Activated CD4-positive, alpha-beta memory T cell treated with anti-CD3 and anti-CD28 coated beads for 36 hours (primary cell): ENCODE measurements at regions not wholly inside any gene's neighbourhood (a gene's known extent, or its start where the extent isn't known, plus 50 kb on each side); places are given as distances from the start of the nearest gene placed in this dataset.

Experiments used
- CTCF ChIA-PET: fragments of 350-600 bp; sonication (Branson Sonifier 250); formaldehyde crosslinking; loops from one replicate; lab custom pipeline; 2021; ENCODE audit warnings: antibody characterized with exemption, inconsistent platforms; lab: Charles Lee
- POLR2A ChIA-PET: fragments of 350-600 bp; sonication (Branson Sonifier 250); formaldehyde crosslinking; loops from one replicate; lab custom pipeline; 2021; ENCODE audit warnings: antibody characterized with exemption; lab: Charles Lee
- DNase-seq: peaks from one replicate; pipeline ENCODE4 v3.0.0-alpha.2; 2020
- H3K27ac Mint-ChIP-seq: one replicate; pipeline ENCODE4 v1.8.0; 2021; ENCODE audit warnings: mixed read lengths
- H3K27me3 Mint-ChIP-seq: one replicate; pipeline ENCODE4 v1.8.0; 2021; ENCODE audit warnings: mixed read lengths
- H3K36me3 Mint-ChIP-seq: one replicate; pipeline ENCODE4 v1.8.0; 2021; ENCODE audit warnings: mixed read lengths
- H3K4me1 Mint-ChIP-seq: one replicate; pipeline ENCODE4 v1.8.0; 2021; ENCODE audit warnings: low read depth, mixed read lengths
- H3K4me3 Mint-ChIP-seq: one replicate; pipeline ENCODE4 v1.8.0; 2021; ENCODE audit warnings: mild to moderate bottlenecking, mixed read lengths
- H3K9me3 Mint-ChIP-seq: one replicate; pipeline ENCODE4 v1.8.0; 2021; ENCODE audit warnings: mixed read lengths
- intact Hi-C: fragments of 100-400 bp; cut with micrococcal nuclease; formaldehyde crosslinking; loops from one replicate; pipeline ENCODE4 v1.15.1; 2023

DNA sequence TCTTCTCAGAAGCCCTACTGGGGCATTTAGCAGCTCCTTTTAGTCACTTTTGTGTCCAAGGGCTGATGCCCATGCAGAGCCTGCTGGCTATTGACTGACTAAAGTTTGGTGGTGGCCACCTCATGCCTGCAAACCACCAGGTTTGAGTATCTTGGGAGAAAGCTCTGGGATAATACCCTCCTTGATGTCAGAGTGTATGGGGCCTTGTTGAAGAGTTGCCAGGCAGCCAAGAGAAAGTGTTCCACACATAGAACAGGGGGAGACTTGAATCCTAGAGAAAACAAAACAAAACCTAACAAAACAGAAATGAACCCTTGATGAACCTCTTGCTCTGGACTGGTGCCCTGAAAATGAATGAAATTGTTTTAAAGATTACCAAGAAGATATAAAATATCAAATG, 1024.6 kb downstream of the SORCS1 start:
- Mint-ChIP-seq H3K27me3 (no peaks in the 10 kb centered on the region), H3K27ac (no peak overlapping the region), H3K9me3 (peaks cover 4% of the 10 kb centered on the region), H3K36me3 (no peaks in the 10 kb centered on the region), H3K4me3 (no peak overlapping the region), H3K4me1 (no peaks in the 10 kb centered on the region)
- DNase-seq = no peak
- ChIA-PET POLR2A (no interaction called here), CTCF (interaction anchor here (0.7 kb wide), 1 partner anchor 35 kb away, joined by 3 read pairs; no protein-coding TSS in a partner anchor)
- intact Hi-C loops = no loop called here

DNA sequence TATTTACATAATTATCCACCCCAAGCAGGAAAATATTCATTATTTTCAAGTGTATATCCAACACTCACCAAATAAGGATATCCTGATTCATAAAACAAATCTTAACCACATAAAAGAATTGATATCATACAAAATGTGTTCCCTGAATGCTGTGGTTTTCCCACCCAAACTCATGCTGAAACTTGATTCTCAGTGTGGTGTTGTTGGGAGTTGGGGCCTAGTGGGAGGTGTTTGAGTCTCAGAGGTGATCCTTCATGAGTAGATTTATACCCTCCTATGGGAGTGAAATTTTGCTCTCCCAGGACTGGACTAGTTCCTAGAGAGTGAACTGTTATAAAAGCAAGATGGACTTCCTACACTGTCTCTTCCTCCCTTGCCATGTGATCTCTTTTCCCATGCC, 1028.3 kb downstream of the SORCS1 start:
- Mint-ChIP-seq H3K27ac (no peak overlapping the region), H3K36me3 (no peaks in the 10 kb centered on the region), H3K27me3 (no peaks in the 10 kb centered on the region), H3K4me3 (no peak overlapping the region), H3K4me1 (no peaks in the 10 kb centered on the region), H3K9me3 (peaks cover 4% of the 10 kb centered on the region)
- DNase-seq = no peak
- intact Hi-C loops = no loop called here
- POLR2A ChIA-PET = no interaction called here
- CTCF ChIA-PET = no interaction called here

DNA sequence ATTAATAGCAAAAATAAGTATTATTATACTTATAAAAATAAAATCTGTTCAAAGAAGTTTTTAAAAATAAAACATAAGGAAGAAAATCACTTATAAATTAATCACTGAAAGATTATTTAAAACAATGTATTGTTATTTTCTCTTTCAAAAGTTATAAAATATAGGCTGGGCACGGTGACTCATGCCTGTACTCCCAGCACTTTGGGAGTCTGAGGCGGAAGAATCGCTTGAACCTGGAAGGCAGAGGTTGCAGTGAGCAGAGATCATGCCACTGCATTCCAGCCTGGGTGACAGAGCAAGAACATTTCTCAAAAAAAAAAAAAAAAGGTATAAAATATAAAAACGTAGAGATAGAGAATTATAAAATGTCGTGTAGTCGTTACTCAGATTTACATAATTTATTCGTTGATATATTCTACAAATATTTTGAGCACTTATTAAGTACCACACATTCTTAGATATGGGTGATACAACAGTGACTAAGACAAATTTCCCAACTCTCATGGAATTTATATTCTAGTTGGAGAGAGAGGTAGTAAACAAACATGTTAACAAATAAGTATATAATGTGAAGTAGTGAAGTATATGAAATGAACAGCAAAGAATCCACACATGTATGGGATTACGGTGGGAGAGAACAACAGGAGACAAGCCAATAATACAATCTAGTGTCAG, 1030.0 kb downstream of the SORCS1 start:
- CTCF ChIA-PET = no interaction called here
- POLR2A ChIA-PET = no interaction called here

GRCh38 chr10:106133451-106133850, 1031.1 kb downstream of the SORCS1 start:
- H3K27me3 Mint-ChIP-seq = no peaks in the 10 kb centered on the region
- ChIA-PET CTCF (no interaction called here), POLR2A (no interaction called here)
- no peak overlapping the region for H3K27ac Mint-ChIP-seq
- no peaks in the 10 kb centered on the region for H3K4me1 Mint-ChIP-seq
- intact Hi-C loops = no loop called here
- H3K4me3 Mint-ChIP-seq = no peak overlapping the region
- DNase-seq = no peak
- no peaks in the 10 kb centered on the region for H3K36me3 Mint-ChIP-seq
- peaks cover 5% of the 10 kb centered on the region for H3K9me3 Mint-ChIP-seq

More for the DNA sequence above, 1030.0 kb downstream of the SORCS1 start:
- Mint-ChIP-seq H3K27me3 (no peaks in the 10 kb centered on the region), H3K4me3 (no peak overlapping the region), H3K9me3 (peaks cover 10% of the 10 kb centered on the region), H3K27ac (no peak overlapping the region), H3K4me1 (no peaks in the 10 kb centered on the region), H3K36me3 (no peaks in the 10 kb centered on the region)
- intact Hi-C loops = no loop called here
- DNase-seq = no peak

DNA sequence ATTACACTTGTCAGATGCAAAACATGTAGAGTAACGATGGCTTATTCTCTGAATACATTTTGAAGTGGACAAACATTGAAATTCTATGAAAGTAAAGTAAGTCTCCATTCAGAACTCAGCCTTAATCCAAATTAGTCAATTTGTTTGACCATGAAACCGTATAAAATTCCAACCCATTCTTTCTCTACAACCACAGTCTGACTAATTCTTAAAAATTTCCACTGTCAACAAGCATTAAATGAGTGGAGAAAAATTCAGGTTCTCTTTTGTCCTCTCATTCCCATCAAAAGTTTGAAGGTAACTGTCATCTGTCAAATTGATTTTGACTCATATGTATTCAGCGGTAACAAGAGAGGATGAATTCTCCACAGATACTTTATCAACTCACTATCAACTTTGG, 1031.5 kb downstream of the SORCS1 start:
- DNase-seq = no peak
- Mint-ChIP-seq H3K27me3 (no peaks in the 10 kb centered on the region), H3K4me1 (no peaks in the 10 kb centered on the region), H3K4me3 (no peak overlapping the region), H3K36me3 (no peaks in the 10 kb centered on the region), H3K9me3 (peaks cover 5% of the 10 kb centered on the region), H3K27ac (no peak overlapping the region)
- CTCF ChIA-PET = no interaction called here
- POLR2A ChIA-PET = no interaction called here
- intact Hi-C loops = no loop called here

DNA sequence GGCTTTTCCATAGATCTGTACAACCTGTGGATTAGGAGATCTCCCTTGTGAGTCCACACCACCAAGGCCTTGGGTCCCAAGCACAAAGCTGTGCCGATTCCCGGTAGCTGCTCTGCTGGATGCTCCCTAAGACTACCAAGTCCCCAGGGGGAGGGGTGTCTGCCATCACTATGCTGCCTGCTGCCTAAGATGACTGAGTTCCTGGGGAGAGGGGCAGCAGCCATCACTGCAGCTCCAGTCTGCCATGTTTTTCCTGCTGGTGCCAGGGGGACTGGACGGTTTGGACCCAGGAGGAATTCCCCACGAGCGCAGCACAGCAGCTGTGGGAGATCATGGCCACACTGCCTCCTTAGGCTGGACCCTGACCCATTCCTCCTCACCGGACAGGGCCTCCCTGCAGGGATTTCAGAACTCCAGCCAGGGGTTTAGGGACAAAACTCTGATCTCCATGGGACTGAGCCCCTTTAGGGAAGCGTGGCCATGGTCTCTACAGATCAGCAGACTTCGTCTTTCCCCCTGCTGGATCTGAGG, 1049.8 kb downstream of the SORCS1 start:
- ChIA-PET POLR2A (no interaction called here), CTCF (no interaction called here)
- H3K36me3 Mint-ChIP-seq = no peaks in the 10 kb centered on the region
- no peak for DNase-seq
- H3K9me3 Mint-ChIP-seq = peaks cover 40% of the 10 kb centered on the region
- H3K4me3 Mint-ChIP-seq = no peak overlapping the region
- intact Hi-C loops = no loop called here
- H3K27me3 Mint-ChIP-seq = no peaks in the 10 kb centered on the region
- H3K4me1 Mint-ChIP-seq = no peaks in the 10 kb centered on the region
- H3K27ac Mint-ChIP-seq = no peak overlapping the region

GRCh38 chr10:106111246-106111645, 1053.3 kb downstream of the SORCS1 start:
- peaks cover 10% of the 10 kb centered on the region for H3K9me3 Mint-ChIP-seq
- H3K36me3 Mint-ChIP-seq = no peaks in the 10 kb centered on the region
- POLR2A ChIA-PET = no interaction called here
- no peak overlapping the region for H3K27ac Mint-ChIP-seq
- no peak overlapping the region for H3K4me3 Mint-ChIP-seq
- H3K4me1 Mint-ChIP-seq = no peaks in the 10 kb centered on the region
- no peaks in the 10 kb centered on the region for H3K27me3 Mint-ChIP-seq
- DNase-seq = no peak
- CTCF ChIA-PET = no interaction called here
- intact Hi-C loops = no loop called here

- no peak overlapping the region for H3K27ac Mint-ChIP-seq
- H3K9me3 Mint-ChIP-seq = peaks cover 3% of the 10 kb centered on the region
- ChIA-PET POLR2A (no interaction called here), CTCF (no interaction called here)
- H3K27me3 Mint-ChIP-seq = no peaks in the 10 kb centered on the region
- H3K36me3 Mint-ChIP-seq = no peaks in the 10 kb centered on the region
- intact Hi-C loops = no loop called here
- no peak overlapping the region for H3K4me3 Mint-ChIP-seq
- DNase-seq = no peak
- H3K4me1 Mint-ChIP-seq = no peaks in the 10 kb centered on the region
Measured at GRCh38 chr10:106107706-106108105, 1056.8 kb downstream of the SORCS1 start.

GRCh38 chr10:106106114-106106513, 1058.4 kb downstream of the SORCS1 start:
- Mint-ChIP-seq H3K27me3 (no peaks in the 10 kb centered on the region), H3K4me1 (no peaks in the 10 kb centered on the region), H3K36me3 (no peaks in the 10 kb centered on the region), H3K4me3 (no peak overlapping the region), H3K27ac (no peak overlapping the region), H3K9me3 (peaks cover 8% of the 10 kb centered on the region)
- CTCF ChIA-PET = no interaction called here
- DNase-seq = no peak
- POLR2A ChIA-PET = no interaction called here
- intact Hi-C loops = no loop called here

GRCh38 chr10:106089855-106090254, 1074.7 kb downstream of the SORCS1 start:
- no peaks in the 10 kb centered on the region for H3K27me3 Mint-ChIP-seq
- CTCF ChIA-PET = no interaction called here
- H3K36me3 Mint-ChIP-seq = no peaks in the 10 kb centered on the region
- no peak overlapping the region for H3K27ac Mint-ChIP-seq
- H3K4me3 Mint-ChIP-seq = no peak overlapping the region
- POLR2A ChIA-PET = no interaction called here
- no peaks in the 10 kb centered on the region for H3K4me1 Mint-ChIP-seq
- intact Hi-C loops = no loop called here
- peaks cover 4% of the 10 kb centered on the region for H3K9me3 Mint-ChIP-seq
- DNase-seq = no peak

- ChIA-PET CTCF (no interaction called here), POLR2A (no interaction called here)
- Mint-ChIP-seq H3K9me3 (peaks cover 4% of the 10 kb centered on the region), H3K36me3 (no peaks in the 10 kb centered on the region), H3K27ac (no peak overlapping the region), H3K4me3 (no peak overlapping the region), H3K4me1 (no peaks in the 10 kb centered on the region), H3K27me3 (no peaks in the 10 kb centered on the region)
- intact Hi-C loops = no loop called here
- no peak for DNase-seq
Measured at GRCh38 chr10:106086391-106086790, 1078.1 kb downstream of the SORCS1 start.

- Mint-ChIP-seq H3K27me3 (no peaks in the 10 kb centered on the region), H3K9me3 (peaks cover 4% of the 10 kb centered on the region), H3K27ac (no peak overlapping the region), H3K4me3 (no peak overlapping the region), H3K4me1 (no peaks in the 10 kb centered on the region), H3K36me3 (no peaks in the 10 kb centered on the region)
- DNase-seq = no peak
- intact Hi-C loops = no loop called here
- POLR2A ChIA-PET = no interaction called here
- CTCF ChIA-PET = no interaction called here
Measured at GRCh38 chr10:106083572-106083971, 1080.9 kb downstream of the SORCS1 start.

GRCh38 chr10:106082865-106083264, 1081.6 kb downstream of the SORCS1 start:
- CTCF ChIA-PET = no interaction called here
- intact Hi-C loops = no loop called here

More at GRCh38 chr10:106082865-106083264, 1081.6 kb downstream of the SORCS1 start:
- POLR2A ChIA-PET = no interaction called here
- H3K4me3 Mint-ChIP-seq = no peak overlapping the region
- no peaks in the 10 kb centered on the region for H3K27me3 Mint-ChIP-seq
- H3K4me1 Mint-ChIP-seq = no peaks in the 10 kb centered on the region
- H3K27ac Mint-ChIP-seq = no peak overlapping the region
- peaks cover 7% of the 10 kb centered on the region for H3K9me3 Mint-ChIP-seq
- no peaks in the 10 kb centered on the region for H3K36me3 Mint-ChIP-seq
- no peak for DNase-seq
